AG04449 (cell line): ENCODE measurements at regions not wholly inside any gene's neighbourhood (a gene's known extent, or its start where the extent isn't known, plus 50 kb on each side); places are given as distances from the start of the nearest gene placed in this dataset.

Experiments used
- CTCF ChIA-PET: fragments of 350-600 bp; formaldehyde crosslinking; extraction: SDS; loops from one replicate; lab custom pipeline; 2021; ENCODE audit warnings: antibody characterized with exemption; lab: Yijun Ruan, JAX
- POLR2A ChIA-PET: fragments of 400-600, 350-600 bp; formaldehyde crosslinking; extraction: SDS; loops from one replicate; lab custom pipeline; 2020; ENCODE audit warnings: antibody characterized with exemption, inconsistent platforms; lab: Yijun Ruan, JAX
- DNase-seq: peaks from one replicate; pipeline ENCODE4 v3.0.0-alpha.2; 2010; ENCODE audit warnings: low read depth, low spot score
- H3K4me3 ChIP-seq: 2 replicates; pipeline ENCODE4 v1.5.1; 2011; ENCODE audit warnings: low read depth, mild to moderate bottlenecking, control low read depth, low read length
- CTCF ChIP-seq: IDR thresholded peaks from one replicate; pipeline ENCODE4 v1.5.1; 2011; ENCODE audit warnings: mild to moderate bottlenecking, moderate library complexity, low read length, control low read depth, inconsistent platforms; ENCODE audit not compliant: insufficient read depth; ENCODE audit errors: missing control alignments

GRCh38 chr1:218982482-218982881 lies 191.2 kb upstream of the LYPLAL1 start:
- TF ChIP-seq CTCF = no peak
- no peak for DNase-seq
- CTCF ChIA-PET = no interaction called here

GRCh38 chr1:218983433-218983832 lies 190.2 kb upstream of the LYPLAL1 start:
- H3K4me3 ChIP-seq = no peak overlapping the region
- ChIA-PET POLR2A (no interaction called here), CTCF (no interaction called here)
- TF ChIP-seq CTCF = no peak
- no peak for DNase-seq

More at GRCh38 chr1:218982482-218982881, 191.2 kb upstream of the LYPLAL1 start:
- POLR2A ChIA-PET = no interaction called here
- no peak overlapping the region for H3K4me3 ChIP-seq

GRCh38 chr1:218983848-218984247 lies 189.8 kb upstream of the LYPLAL1 start:
- no peak for DNase-seq
- peak; percentile 24 for TF ChIP-seq CTCF
- ChIA-PET CTCF (no interaction called here), POLR2A (no interaction called here)
- H3K4me3 ChIP-seq = no peak overlapping the region

GRCh38 chr1:218985424-218985984 lies 188.2 kb upstream of the LYPLAL1 start:
- DNase-seq = no peak
- TF ChIP-seq CTCF = no peak
- H3K4me3 ChIP-seq = no peak overlapping the region
- CTCF ChIA-PET = no interaction called here
- POLR2A ChIA-PET = no interaction called here

GRCh38 chr1:218986816-218987215 lies 186.9 kb upstream of the LYPLAL1 start:
- H3K4me3 ChIP-seq = no peak overlapping the region
- TF ChIP-seq CTCF = no peak
- no peak for DNase-seq
- CTCF ChIA-PET = interaction anchor here (2.1 kb wide), 1 partner anchor 10 kb away, joined by 6 read pairs; no protein-coding TSS in a partner anchor
- POLR2A ChIA-PET = no interaction called here

- CTCF ChIA-PET = no interaction called here
- no peak for TF ChIP-seq CTCF
- no peak for DNase-seq
- no peak overlapping the region for H3K4me3 ChIP-seq
- POLR2A ChIA-PET = no interaction called here
Observed at GRCh38 chr1:218990019-218990418, 183.7 kb upstream of the LYPLAL1 start.
